GM12892 (cell line): ENCODE measurements at regions not wholly inside any gene's neighbourhood (a gene's known extent, or its start where the extent isn't known, plus 50 kb on each side); places are given as distances from the start of the nearest gene placed in this dataset.
"Not testable (repeated sequence)": the region's sequence is repeated elsewhere in the genome, so short reads cannot be mapped to it uniquely, and the experiment has no call there.

Source experiments
- POLR2A ChIP-seq: IDR thresholded peaks from 2 replicates; pipeline ENCODE4 v1.6.1; 2011; ENCODE audit warnings: low read depth, low read length, control low read depth
- POLR2AphosphoS5 ChIP-seq: IDR thresholded peaks from 2 replicates; pipeline ENCODE4 v1.6.1; 2011; ENCODE audit warnings: low read depth, low read length, control low read depth

GRCh38 chr1:219070395-219070794 lies 103.3 kb upstream of the LYPLAL1 start:
- not testable (repeated sequence) for TF ChIP-seq POLR2A, POLR2AphosphoS5
